ENCODE measurements at regions not wholly inside any gene's neighbourhood (a gene's known extent, or its start where the extent isn't known, plus 50 kb on each side); places are given as distances from the start of the nearest gene placed in this dataset.
"Not testable (repeated sequence)": the region's sequence is repeated elsewhere in the genome, so short reads cannot be mapped to it uniquely, and the experiment has no call there.

DNA sequence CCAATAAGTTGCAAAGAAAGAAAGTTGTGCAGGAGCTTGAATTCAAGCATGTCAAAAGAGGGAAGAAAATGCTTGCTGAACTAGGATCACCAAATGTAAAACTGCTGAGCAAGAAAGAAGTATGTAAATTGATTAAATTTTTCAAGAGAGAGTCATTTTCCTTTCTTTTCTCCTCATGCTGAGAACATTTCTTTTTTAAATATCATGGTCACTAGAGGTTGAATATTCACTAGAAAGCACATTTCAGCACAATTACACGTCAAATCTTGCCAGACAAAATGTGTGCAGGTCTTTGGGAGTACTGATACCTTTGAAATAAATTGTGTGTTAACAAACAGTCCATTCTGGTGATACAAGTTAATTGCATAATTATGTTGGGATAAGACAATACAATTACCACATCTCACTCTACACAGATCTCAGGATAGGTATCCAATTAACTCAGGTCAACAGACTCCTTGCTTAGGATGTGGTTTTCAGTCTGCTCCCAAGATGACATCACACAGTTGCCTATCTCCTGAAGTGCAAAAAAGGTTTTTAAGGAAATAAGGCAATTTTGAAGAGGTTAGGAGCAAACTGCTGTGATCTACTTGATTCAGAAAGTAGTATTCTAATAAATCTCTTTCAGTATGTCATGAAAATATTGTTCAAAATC lies 862.2 kb downstream of the RPS29 start:
- TF ChIP-seq, protein P1, sequence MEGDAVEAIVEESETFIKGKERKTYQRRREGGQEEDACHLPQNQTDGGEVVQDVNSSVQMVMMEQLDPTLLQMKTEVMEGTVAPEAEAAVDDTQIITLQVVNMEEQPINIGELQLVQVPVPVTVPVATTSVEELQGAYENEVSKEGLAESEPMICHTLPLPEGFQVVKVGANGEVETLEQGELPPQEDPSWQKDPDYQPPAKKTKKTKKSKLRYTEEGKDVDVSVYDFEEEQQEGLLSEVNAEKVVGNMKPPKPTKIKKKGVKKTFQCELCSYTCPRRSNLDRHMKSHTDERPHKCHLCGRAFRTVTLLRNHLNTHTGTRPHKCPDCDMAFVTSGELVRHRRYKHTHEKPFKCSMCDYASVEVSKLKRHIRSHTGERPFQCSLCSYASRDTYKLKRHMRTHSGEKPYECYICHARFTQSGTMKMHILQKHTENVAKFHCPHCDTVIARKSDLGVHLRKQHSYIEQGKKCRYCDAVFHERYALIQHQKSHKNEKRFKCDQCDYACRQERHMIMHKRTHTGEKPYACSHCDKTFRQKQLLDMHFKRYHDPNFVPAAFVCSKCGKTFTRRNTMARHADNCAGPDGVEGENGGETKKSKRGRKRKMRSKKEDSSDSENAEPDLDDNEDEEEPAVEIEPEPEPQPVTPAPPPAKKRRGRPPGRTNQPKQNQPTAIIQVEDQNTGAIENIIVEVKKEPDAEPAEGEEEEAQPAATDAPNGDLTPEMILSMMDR (conservative IDR thresholded peaks at IDR 0.05; ENCODE audit: low read length), result no peak
- no peak overlapping the region for H3K4me3 ChIP-seq (ENCODE audit: low read length)
- no peak for DNase-seq (ENCODE audit: low read depth)

DNA sequence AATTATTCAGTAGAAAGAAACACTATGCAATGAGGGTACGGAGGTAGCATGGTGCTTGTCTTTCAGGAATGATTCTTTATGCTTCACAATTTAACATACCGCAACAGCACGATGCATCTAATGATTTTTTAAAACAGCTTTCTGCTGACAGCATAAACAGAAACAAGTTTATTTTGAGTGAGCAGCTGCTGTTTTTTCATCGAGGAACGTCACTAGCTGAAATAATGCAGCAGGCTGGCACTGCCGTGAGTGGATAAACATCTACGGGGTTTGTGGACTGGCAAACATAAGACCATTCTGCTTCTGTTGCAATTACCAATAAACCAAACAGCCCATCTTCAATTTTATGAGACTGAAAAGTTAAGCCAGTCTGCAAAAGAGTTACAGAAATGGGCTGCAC lies 871.8 kb downstream of the RPS29 start:
- no peak for DNase-seq (ENCODE audit: low read depth)
- no peak overlapping the region for H3K4me3 ChIP-seq (ENCODE audit: low read length)
- TF ChIP-seq, protein P1 (conservative IDR thresholded peaks at IDR 0.05; ENCODE audit: low read length), result no peak

DNA sequence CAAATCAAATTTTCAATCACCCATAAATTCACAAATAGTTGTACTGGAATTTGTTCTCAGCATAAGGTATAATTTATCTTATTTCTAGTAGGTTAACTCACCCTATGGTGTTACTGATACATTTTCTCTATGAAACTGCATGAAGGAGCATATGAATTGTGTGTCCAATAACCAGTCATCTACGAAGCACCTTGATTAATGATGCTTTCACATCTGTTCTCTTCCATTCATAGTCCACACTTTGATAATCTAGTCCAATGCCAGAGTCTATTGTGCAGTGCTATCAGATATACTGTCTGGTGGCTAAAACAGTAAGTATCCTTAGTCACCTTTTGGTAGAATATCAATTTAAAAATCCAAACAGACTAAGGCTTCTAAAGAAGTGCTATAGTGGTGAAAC lies 876.0 kb downstream of the RPS29 start:
- no peak overlapping the region for H3K4me3 ChIP-seq (ENCODE audit: low read length)
- no peak for DNase-seq (ENCODE audit: low read depth)
- TF ChIP-seq, protein P1 (conservative IDR thresholded peaks at IDR 0.05; ENCODE audit: low read length), result no peak

DNA sequence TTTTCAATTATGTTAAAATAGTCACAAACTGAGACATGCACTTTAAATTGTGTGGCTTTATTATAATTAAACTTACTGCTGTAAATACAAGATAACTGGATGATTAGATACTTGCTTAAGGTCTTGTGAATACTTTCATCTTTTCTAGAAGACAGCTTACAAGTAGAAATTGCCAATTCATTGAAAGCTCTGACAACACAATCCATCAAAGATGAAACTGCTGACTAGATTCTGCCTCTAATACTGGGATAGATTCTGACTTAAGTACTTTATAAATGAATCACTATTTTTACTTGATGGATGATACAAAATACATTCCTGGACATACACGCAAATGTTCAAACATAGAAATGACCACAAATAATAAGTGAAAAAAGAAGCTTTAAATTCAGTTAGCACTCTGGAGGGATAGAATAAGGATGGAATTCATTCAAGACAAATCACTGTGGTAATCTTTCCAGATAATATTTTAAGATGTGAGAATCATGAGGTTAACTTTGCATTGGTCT lies 876.8 kb downstream of the RPS29 start:
- H3K4me3 ChIP-seq (ENCODE audit: low read length), result no peak overlapping the region
- TF ChIP-seq, protein P1 (conservative IDR thresholded peaks at IDR 0.05; ENCODE audit: low read length), result no peak
- DNase-seq (ENCODE audit: low read depth), result no peak

DNA sequence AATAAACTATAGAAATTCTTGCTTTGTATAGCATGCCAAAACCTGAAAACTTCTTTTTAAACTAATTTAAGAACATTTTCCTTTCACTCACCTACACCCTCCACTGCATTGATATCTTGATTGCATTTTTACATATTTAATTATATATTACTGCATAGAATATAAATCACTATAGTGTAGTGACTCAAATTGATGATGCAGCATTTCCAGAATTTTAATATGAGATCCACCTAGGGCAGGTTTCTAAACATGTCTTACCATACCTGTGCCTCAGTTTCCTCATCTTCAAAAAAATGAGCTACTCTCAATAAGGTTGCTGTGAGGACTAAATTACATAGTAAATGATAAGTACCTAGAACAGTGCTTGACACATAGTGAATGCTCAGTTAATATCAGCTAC lies 881.5 kb downstream of the RPS29 start:
- TF ChIP-seq, protein P1 (conservative IDR thresholded peaks at IDR 0.05; ENCODE audit: low read length), result no peak
- DNase-seq (ENCODE audit: low read depth), result no peak
- H3K4me3 ChIP-seq (ENCODE audit: low read length), result no peak overlapping the region

- DNase-seq (ENCODE audit: low read depth), result no peak
- no peak overlapping the region for H3K4me3 ChIP-seq (ENCODE audit: low read length)
- TF ChIP-seq, protein P1 (conservative IDR thresholded peaks at IDR 0.05; ENCODE audit: low read length), result no peak
Measured at GRCh38 chr14:48703728-48704467, 882.3 kb downstream of the RPS29 start.

DNA sequence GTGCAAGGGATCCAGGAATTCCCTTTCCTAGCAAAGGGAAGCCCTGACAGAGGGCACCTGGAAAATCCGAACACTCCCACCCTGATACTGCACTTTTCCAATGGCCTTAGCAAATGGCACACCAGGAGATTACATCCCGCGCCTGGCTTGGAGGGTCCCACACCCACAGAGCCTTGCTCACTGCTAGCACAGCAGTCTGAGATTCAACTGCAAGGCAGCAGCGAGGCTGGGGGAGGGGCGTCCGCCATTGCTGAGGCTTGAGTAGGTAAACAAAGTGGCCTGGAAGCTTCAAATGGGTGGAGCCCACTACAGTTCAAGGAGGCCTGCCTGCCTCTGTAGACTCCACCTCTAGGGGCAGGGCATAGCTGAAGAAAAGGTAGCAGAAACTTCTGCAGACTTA lies 888.8 kb downstream of the RPS29 start:
- not testable (repeated sequence) for DNase-seq (ENCODE audit: low read depth); H3K4me3 ChIP-seq (ENCODE audit: low read length)

All from AG10803 (cell line).